ENCODE measurements at regions not wholly inside any gene's neighbourhood (a gene's known extent, or its start where the extent isn't known, plus 50 kb on each side); places are given as distances from the start of the nearest gene placed in this dataset.
A peak's percentile ranks its signal among the peaks of the same experiment; 100 is the strongest.

GRCh38 chr13:74647211-74647610 lies 513.0 kb upstream of the KLF12 start:
- no peak overlapping the region for H3K4ac ChIP-seq (replicated peaks; ENCODE audit: insufficient read length, low read depth, low read length)
- H3K79me2 ChIP-seq (ENCODE audit: control insufficient read depth in 1 of 2, insufficient read depth in 2 of 2, low read length in 2 of 2), result no peaks in the 10 kb centered on the region
- H4K8ac ChIP-seq (ENCODE audit: extremely low read depth, insufficient read depth, low read length), result no peak overlapping the region
- H2BK12ac ChIP-seq (ENCODE audit: low read depth, low read length), result no peak overlapping the region
- peak overlapping the region; percentile 31 to 37; a peak in 2 of 4 replicates for H3K4me2 ChIP-seq (ENCODE audit: insufficient read depth in 1 of 2, low read depth in 2 of 2, low read length in 2 of 2)
- H3K9me3 ChIP-seq (ENCODE audit: insufficient read depth in 2 of 2, low read depth in 1 of 2, low read length in 1 of 2), result no peaks in the 10 kb centered on the region
- CTCF ChIA-PET (ENCODE audit: partially characterized antibody), result interaction anchor here (0.9 kb wide), 1 partner anchor 11 kb away, joined by 4 read pairs; no protein-coding TSS in a partner anchor
- H4K5ac ChIP-seq (ENCODE audit: insufficient read length, low read depth, low read length), result no peak overlapping the region
- H3K23me2 ChIP-seq (ENCODE audit: low read depth, low read length), result no peaks in the 10 kb centered on the region
- no peak overlapping the region for H3K27ac ChIP-seq (ENCODE audit: low read depth, low read length)
- H2BK20ac ChIP-seq (ENCODE audit: low read length), result no peak overlapping the region
- H3K18ac ChIP-seq (ENCODE audit: extremely low read depth, low read length), result no peak overlapping the region
- H3K36me3 ChIP-seq (ENCODE audit: control insufficient read depth in 2 of 4, insufficient read depth in 4 of 4, low read length in 3 of 4), result no peaks in the 10 kb centered on the region
- no peaks in the 10 kb centered on the region for H3K79me1 ChIP-seq (ENCODE audit: low read depth, low read length)
- FAIRE-seq, result no peak
- H3K23ac ChIP-seq (ENCODE audit: insufficient read length), result no peak overlapping the region
- no peak overlapping the region for H3K9ac ChIP-seq (replicated peaks in 1 of 4; ENCODE audit: extremely low read depth in 1 of 4, low read depth in 3 of 4, low read length in 3 of 4)
- H2BK120ac ChIP-seq (replicated peaks; ENCODE audit: low read depth, low read length), result no peak overlapping the region
- DNase-seq (ENCODE audit: low read depth in 1 of 2, low spot score in 2 of 2), result no peak
- H3K27me3 ChIP-seq (replicated peaks in 1 of 4; ENCODE audit: control insufficient read depth in 3 of 4, extremely low read depth in 1 of 4, insufficient read depth in 3 of 4, low read length in 3 of 4), result no peaks in the 10 kb centered on the region
- no peak overlapping the region for H3K14ac ChIP-seq (ENCODE audit: insufficient read length)
- POLR2A ChIA-PET (ENCODE audit: partially characterized antibody), result interaction anchor here (0.7 kb wide), 1 partner anchor 45 kb away, joined by 3 read pairs; no protein-coding TSS in a partner anchor
- no peak overlapping the region for H2BK15ac ChIP-seq (ENCODE audit: low read length)
- no peak overlapping the region for H4K91ac ChIP-seq (replicated peaks; ENCODE audit: insufficient read length, low read length)
- H2AK5ac ChIP-seq (ENCODE audit: low read depth, low read length), result no peak overlapping the region
- H4K20me1 ChIP-seq (replicated peaks in 1 of 2; ENCODE audit: control insufficient read depth in 1 of 2, insufficient read depth in 2 of 2, low read length in 2 of 2), result no peaks in the 10 kb centered on the region
- TF ChIP-seq BCL11A (IDR thresholded peaks at IDR 0.05; ENCODE audit: low read depth in 2 of 2, low read length in 2 of 2) (no peak), KDM1A (IDR thresholded peaks at IDR 0.05; ENCODE audit: borderline replicate concordance, low read length) (no peak), NRF1 (IDR thresholded peaks at IDR 0.05; ENCODE audit: low read depth, low read length) (no peak), POLR2A (IDR thresholded peaks at IDR 0.05; ENCODE audit: control extremely low read depth in 1 of 2, low read depth in 2 of 2, low read length in 2 of 2) (no peak), RNF2 (IDR thresholded peaks at IDR 0.05; ENCODE audit: borderline replicate concordance, low read depth, low read length, missing control alignments, poor library complexity, severe bottlenecking) (no peak), CBX5 (IDR thresholded peaks at IDR 0.05; ENCODE audit: low read depth, low read length) (no peak)
- peaks cover 0 to 10% (median 2%) of the 10 kb centered on the region in 4 experiments; a peak in 2 of 7 replicates for H3K4me1 ChIP-seq (replicated peaks in 1 of 4; ENCODE audit: control insufficient read depth in 3 of 4, insufficient read depth in 4 of 4, low read length in 3 of 4)
- no peak overlapping the region for H2AFZ ChIP-seq (ENCODE audit: low read length)
- no peak overlapping the region; a peak in 1 of 8 replicates for H3K4me3 ChIP-seq (ENCODE audit: extremely low read depth in 1 of 4, insufficient read depth in 2 of 4, low read depth in 3 of 4, low read length in 4 of 4)
- H3K56ac ChIP-seq (replicated peaks; ENCODE audit: insufficient read length, low read depth, low read length), result no peak overlapping the region
- no peak overlapping the region for H2BK5ac ChIP-seq (ENCODE audit: low read depth, low read length)
- 31% methylated on average over 2 of the region's 2 CpGs; no CpG with 5 or more reads in 1 of the 2 experiments for WGBS, 2 experiments (ENCODE audit: extremely low coverage in 1 of 2, insufficient coverage in 1 of 2, insufficient read length in 1 of 2, insufficient replicate concordance in 2 of 2, low coverage in 1 of 2, low lambda C conversion rate in 2 of 2, missing lambda C conversion rate in 1 of 2)
